Psoas muscle (tissue), 7 donors: ENCODE measurements at regions not wholly inside any gene's neighbourhood (a gene's known extent, or its start where the extent isn't known, plus 50 kb on each side); places are given as distances from the start of the nearest gene placed in this dataset.

ENCODE experiments used
- ATAC-seq, 4 donors: fragments of 200-7000 bp; cut with Tn5 transposase; one replicate each; pipeline ENCODE4 v1.9.1; 2020; ENCODE audit warnings: moderate library complexity in 3 of 4, mild to moderate bottlenecking in 2 of 4
- DNase-seq, 2 donors: peaks; one replicate each; pipeline ENCODE4 v3.0.0-alpha.2; 2020
- H3K27ac ChIP-seq: fragments of 200-600 bp; one replicate; pipeline ENCODE4 v1.8.0; 2022
- H3K27me3 ChIP-seq, 3 donors: fragments of 200-600 bp in 1 of 3; one replicate each; pipeline versions ENCODE4 v1.6.1 to v1.8.0; 2013 to 2022; ENCODE audit warnings: low read length in 2 of 3, mild to moderate bottlenecking in 2 of 3, moderate library complexity in 1 of 3; ENCODE audit not compliant: insufficient read depth in 3 of 3
- H3K36me3 ChIP-seq, 2 donors: fragments of 200-600 bp in 1 of 2; one replicate each; pipeline versions ENCODE4 v1.6.1 to v1.8.0; 2013 to 2022; ENCODE audit warnings: low read depth in 1 of 2, mild to moderate bottlenecking in 1 of 2, moderate library complexity in 1 of 2; ENCODE audit not compliant: insufficient read depth in 1 of 2
- H3K4me1 ChIP-seq: fragments of 200-600 bp; one replicate; pipeline ENCODE4 v1.8.0; 2022
- H3K4me3 ChIP-seq: fragments of 200-600 bp; one replicate; pipeline ENCODE4 v1.8.0; 2022; ENCODE audit warnings: mild to moderate bottlenecking
- H3K9me3 ChIP-seq: fragments of 200-600 bp; one replicate; pipeline ENCODE4 v1.8.0; 2022
- CTCF ChIP-seq: fragments of 200-600 bp; IDR thresholded peaks from one replicate; pipeline ENCODE4 v1.8.0; 2022; ENCODE audit warnings: antibody characterized with exemption
- WGBS, 3 donors: extraction: QIAGEN DNeasy Blood & Tissue Kit; methylation state at CpG; one replicate each; pipeline versions ENCODE4 v1.1.6 to v1.1.7; 2013; 5-methylcytosine and 5-hydroxymethylcytosine counted together
- intact Hi-C, 2 donors: fragments of 100-400 bp; cut with DNase I; formaldehyde crosslinking; loops; one replicate each; pipeline versions ENCODE4 v1.11.0 to v1.14.2; 2022
- donor health status: healthy with polysubstance abuse.
- donor health status: DM: no; HTN: no; CAD: no; lungs with moderate emphysema.
- donor health status: Bipolar disorder and iron deficiency.
- donor health status: healthy.
- donor health status: DM: yes; HTN: yes; CAD: no.
- donor health status: DM: no; HTN: no; CAD: no.
- donor health status: DM: yes; HTN: yes; CAD: no.

- Histone ChIP-seq H3K27ac (no peak overlapping the region), H3K36me3 (no peaks in the 10 kb centered on the region), H3K4me3 (no peak overlapping the region), H3K27me3 (no peaks in the 10 kb centered on the region), H3K9me3 (no peaks in the 10 kb centered on the region), H3K4me1 (no peaks in the 10 kb centered on the region)
- 49 to 57% (median 54%) methylated on average over 3 of the region's 3 CpGs for WGBS, 3 donors
- no peak for TF ChIP-seq CTCF
- ATAC-seq (no peak), DNase-seq (no peak)
- intact Hi-C loops, result no loop called here
Measured at GRCh38 chr14:82084813-82085212, 551.2 kb upstream of the SEL1L start.

- no peaks in the 10 kb centered on the region for H3K4me1 ChIP-seq
- no peak for DNase-seq
Measured at GRCh38 chr14:82091097-82091496, 557.4 kb upstream of the SEL1L start.

GRCh38 chr14:82094829-82095345 lies 561.2 kb upstream of the SEL1L start:
- Histone ChIP-seq H3K4me1 (no peaks in the 10 kb centered on the region), H3K27me3 (no peaks in the 10 kb centered on the region), H3K27ac (no peak overlapping the region), H3K9me3 (no peaks in the 10 kb centered on the region), H3K36me3 (no peaks in the 10 kb centered on the region), H3K4me3 (no peak overlapping the region)
- DNase-seq (no peak), ATAC-seq (no peak)
- WGBS, 3 donors, result 35 to 44% (median 42%) methylated on average over 5 of the region's 5 CpGs
- intact Hi-C loops, result no loop called here
- no peak for TF ChIP-seq CTCF

More at GRCh38 chr14:82091097-82091496, 557.4 kb upstream of the SEL1L start:
- no peak for TF ChIP-seq CTCF
- Histone ChIP-seq H3K9me3 (no peaks in the 10 kb centered on the region), H3K36me3 (no peaks in the 10 kb centered on the region), H3K27me3 (no peaks in the 10 kb centered on the region), H3K27ac (no peak overlapping the region), H3K4me3 (no peak overlapping the region)
- no peak for ATAC-seq
- intact Hi-C loops, result no loop called here
- WGBS, 3 donors, result 71 to 72% (median 71%) methylated on average over 2 of the region's 2 CpGs

- DNase-seq (no peak), ATAC-seq (no peak)
- H3K27ac ChIP-seq, result no peak overlapping the region
- no peaks in the 10 kb centered on the region for H3K9me3 ChIP-seq
- intact Hi-C loops, result no loop called here
- TF ChIP-seq CTCF, result no peak
- H3K36me3 ChIP-seq, result no peaks in the 10 kb centered on the region
- WGBS, 3 donors, result 13 to 24% (median 15%) methylated on average over 1 of the region's 1 CpG
- H3K4me1 ChIP-seq, result no peaks in the 10 kb centered on the region
- no peak overlapping the region for H3K4me3 ChIP-seq
- H3K27me3 ChIP-seq, result no peaks in the 10 kb centered on the region
Measured at GRCh38 chr14:82104013-82104412, 570.4 kb upstream of the SEL1L start.

GRCh38 chr14:82112210-82112839 lies 578.7 kb upstream of the SEL1L start:
- no peak overlapping the region for H3K27ac ChIP-seq
- no peaks in the 10 kb centered on the region for H3K36me3 ChIP-seq
- no peak for TF ChIP-seq CTCF
- H3K27me3 ChIP-seq, result no peaks in the 10 kb centered on the region
- no peaks in the 10 kb centered on the region for H3K4me1 ChIP-seq
- 29 to 45% (median 29%) methylated on average over 1 of the region's 1 CpG for WGBS, 3 donors
- DNase-seq (no peak), ATAC-seq (no peak)
- H3K4me3 ChIP-seq, result no peak overlapping the region
- H3K9me3 ChIP-seq, result no peaks in the 10 kb centered on the region
- intact Hi-C loops, result no loop called here
